Panc1 (cell line): ENCODE measurements at regions not wholly inside any gene's neighbourhood (a gene's known extent, or its start where the extent isn't known, plus 50 kb on each side); places are given as distances from the start of the nearest gene placed in this dataset.

Source experiments
- CTCF ChIP-seq: fragments of 450-650 bp; IDR thresholded peaks from 2 replicates; pipeline ENCODE4 v1.5.1; 2017; ENCODE audit warnings: mild to moderate bottlenecking
- POLR2AphosphoS5 ChIP-seq: IDR thresholded peaks from 2 replicates; pipeline ENCODE4 v1.6.1; 2012; ENCODE audit warnings: mild to moderate bottlenecking, low read depth, low read length, moderate library complexity
- REST ChIP-seq, 2 experiments: IDR thresholded peaks; 2 replicates each; pipeline ENCODE4 v1.6.1; 2011 to 2012; ENCODE audit warnings: low read depth in 2 of 2, control low read depth in 1 of 2, low read length in 1 of 2, mild to moderate bottlenecking in 1 of 2, moderate library complexity in 1 of 2; ENCODE audit not compliant: insufficient read depth in 1 of 2
- SIN3A ChIP-seq: IDR thresholded peaks from 2 replicates; pipeline ENCODE4 v1.6.1; 2012; ENCODE audit warnings: low read depth, mild to moderate bottlenecking, low read length, moderate library complexity, borderline replicate concordance; ENCODE audit not compliant: insufficient read depth

GRCh38 chr15:29883126-29883525, 60.9 kb upstream of the TJP1 start:
- TF ChIP-seq CTCF = no peak
- TF ChIP-seq SIN3A = no peak
- no peak for TF ChIP-seq POLR2AphosphoS5
- no peak for TF ChIP-seq REST (IDR thresholded peaks at IDR 0.05; ENCODE audit: insufficient read depth in 1 of 2, low read depth in 2 of 2, low read length in 1 of 2)
